ENCODE measurements at regions not wholly inside any gene's neighbourhood (a gene's known extent, or its start where the extent isn't known, plus 50 kb on each side); places are given as distances from the start of the nearest gene placed in this dataset.

GRCh38 chr9:13716090-13716489 is 436.6 kb upstream of the MPDZ start:
- TF ChIP-seq CTCF (IDR thresholded peaks at IDR 0.05; ENCODE audit: low read length) (no peak), EZH2 (IDR thresholded peaks at IDR 0.05; ENCODE audit: borderline replicate concordance, low read length) (no peak)
- Histone ChIP-seq H3K9me2 (ENCODE audit: low read depth, low read length) (no peaks in the 10 kb centered on the region), H4K20me1 (ENCODE audit: insufficient read depth, low read length) (no peaks in the 10 kb centered on the region), H3K9me3 (ENCODE audit: low read length) (no peaks in the 10 kb centered on the region), H3K4me1 (ENCODE audit: insufficient read depth, low read length, severe bottlenecking) (no peaks in the 10 kb centered on the region), H3K79me2 (ENCODE audit: insufficient read depth, low read length) (no peaks in the 10 kb centered on the region), H2AFZ (ENCODE audit: low read length) (no peak overlapping the region), H3K9ac (ENCODE audit: low read length) (no peak overlapping the region), H3K4me2 (ENCODE audit: low read length) (no peak overlapping the region), H3K27me3 (ENCODE audit: insufficient read depth, low read length) (no peaks in the 10 kb centered on the region), H3F3A (ENCODE audit: insufficient read depth, low read length) (no peaks in the 10 kb centered on the region), H3K4me3 (ENCODE audit: low read depth, low read length, poor library complexity, severe bottlenecking) (no peak overlapping the region), H3K36me3 (ENCODE audit: insufficient read depth, low read length) (no peaks in the 10 kb centered on the region), H3K27ac (ENCODE audit: low read depth, low read length, poor library complexity, severe bottlenecking) (no peak overlapping the region)

DNA sequence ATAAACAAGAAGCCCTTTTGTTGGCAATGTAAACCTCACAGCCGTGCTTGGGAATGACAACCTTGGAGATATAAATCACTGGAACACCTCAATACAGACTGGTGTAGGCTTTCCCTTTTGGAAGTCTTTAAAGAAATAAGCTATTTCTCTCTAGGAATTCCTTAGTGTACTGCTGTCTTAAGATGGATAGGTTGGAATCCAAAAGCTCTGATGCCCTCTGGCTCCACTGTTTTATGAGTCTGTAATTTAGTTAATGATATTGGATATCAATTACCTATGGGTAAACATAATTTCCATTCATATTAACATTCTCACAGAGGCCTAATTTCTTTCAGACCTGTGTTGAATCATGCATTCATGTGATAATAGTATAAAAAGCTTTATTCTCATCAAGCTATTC is 435.9 kb upstream of the MPDZ start:
- Histone ChIP-seq H3K79me2 (ENCODE audit: insufficient read depth, low read length) (no peaks in the 10 kb centered on the region), H3K36me3 (ENCODE audit: insufficient read depth, low read length) (no peaks in the 10 kb centered on the region), H3K4me2 (ENCODE audit: low read length) (no peak overlapping the region), H3K9ac (ENCODE audit: low read length) (no peak overlapping the region), H2AFZ (ENCODE audit: low read length) (no peak overlapping the region), H3K9me3 (ENCODE audit: low read length) (no peaks in the 10 kb centered on the region), H3K27ac (ENCODE audit: low read depth, low read length, poor library complexity, severe bottlenecking) (no peak overlapping the region), H3K27me3 (ENCODE audit: insufficient read depth, low read length) (no peaks in the 10 kb centered on the region), H3K9me2 (ENCODE audit: low read depth, low read length) (no peaks in the 10 kb centered on the region), H4K20me1 (ENCODE audit: insufficient read depth, low read length) (no peaks in the 10 kb centered on the region), H3K4me3 (ENCODE audit: low read depth, low read length, poor library complexity, severe bottlenecking) (no peak overlapping the region), H3F3A (ENCODE audit: insufficient read depth, low read length) (no peaks in the 10 kb centered on the region), H3K4me1 (ENCODE audit: insufficient read depth, low read length, severe bottlenecking) (no peaks in the 10 kb centered on the region)
- TF ChIP-seq CTCF (IDR thresholded peaks at IDR 0.05; ENCODE audit: low read length), result no peak
- no peak for TF ChIP-seq EZH2 (IDR thresholded peaks at IDR 0.05; ENCODE audit: borderline replicate concordance, low read length)

GRCh38 chr9:13707612-13708576 is 428.4 kb upstream of the MPDZ start:
- H3K36me3 ChIP-seq (ENCODE audit: insufficient read depth, low read length), result no peaks in the 10 kb centered on the region
- no peaks in the 10 kb centered on the region for H4K20me1 ChIP-seq (ENCODE audit: insufficient read depth, low read length)
- no peak overlapping the region for H2AFZ ChIP-seq (ENCODE audit: low read length)
- no peaks in the 10 kb centered on the region for H3K4me1 ChIP-seq (ENCODE audit: insufficient read depth, low read length, severe bottlenecking)
- H3K9me2 ChIP-seq (ENCODE audit: low read depth, low read length), result no peaks in the 10 kb centered on the region
- H3K27ac ChIP-seq (ENCODE audit: low read depth, low read length, poor library complexity, severe bottlenecking), result no peak overlapping the region
- H3K9me3 ChIP-seq (ENCODE audit: low read length), result no peaks in the 10 kb centered on the region
- no peaks in the 10 kb centered on the region for H3F3A ChIP-seq (ENCODE audit: insufficient read depth, low read length)
- no peak for TF ChIP-seq EZH2 (IDR thresholded peaks at IDR 0.05; ENCODE audit: borderline replicate concordance, low read length)
- H3K4me2 ChIP-seq (ENCODE audit: low read length), result no peak overlapping the region
- no peaks in the 10 kb centered on the region for H3K79me2 ChIP-seq (ENCODE audit: insufficient read depth, low read length)
- no peak overlapping the region for H3K4me3 ChIP-seq (ENCODE audit: low read depth, low read length, poor library complexity, severe bottlenecking)
- no peaks in the 10 kb centered on the region for H3K27me3 ChIP-seq (ENCODE audit: insufficient read depth, low read length)
- H3K9ac ChIP-seq (ENCODE audit: low read length), result no peak overlapping the region
